ENCODE measurements at regions not wholly inside any gene's neighbourhood (a gene's known extent, or its start where the extent isn't known, plus 50 kb on each side); places are given as distances from the start of the nearest gene placed in this dataset.
A peak's percentile ranks its signal among the peaks of the same experiment; 100 is the strongest.

- no peaks in the 10 kb centered on the region for H3K27me3 Mint-ChIP-seq (ENCODE audit: unreplicated experiment)
- no peak overlapping the region for H3K4me3 Mint-ChIP-seq (ENCODE audit: unreplicated experiment)
- no peaks in the 10 kb centered on the region for H3K9me3 Mint-ChIP-seq (ENCODE audit: unreplicated experiment)
- H3K36me3 Mint-ChIP-seq (ENCODE audit: unreplicated experiment) = no peaks in the 10 kb centered on the region
- H3K4me1 Mint-ChIP-seq (ENCODE audit: low read depth, unreplicated experiment) = peaks cover 4% of the 10 kb centered on the region
- no peak overlapping the region for H3K27ac Mint-ChIP-seq (ENCODE audit: unreplicated experiment)
- DNase-seq = no peak
- TF ChIP-seq CTCF (IDR thresholded peaks at IDR 0.05; ENCODE audit: partially characterized antibody, unreplicated experiment) = no peak
These were observed 598.5 kb upstream of the ADAMTS5 start for GRCh38 chr21:27565364-27565763.

- no peak overlapping the region for H3K27ac Mint-ChIP-seq (ENCODE audit: unreplicated experiment)
- TF ChIP-seq CTCF (IDR thresholded peaks at IDR 0.05; ENCODE audit: partially characterized antibody, unreplicated experiment) = peak; percentile 69
- H3K4me1 Mint-ChIP-seq (ENCODE audit: low read depth, unreplicated experiment) = peaks cover 4% of the 10 kb centered on the region
- H3K27me3 Mint-ChIP-seq (ENCODE audit: unreplicated experiment) = no peaks in the 10 kb centered on the region
- H3K36me3 Mint-ChIP-seq (ENCODE audit: unreplicated experiment) = no peaks in the 10 kb centered on the region
- peak; percentile 41 for DNase-seq
- H3K4me3 Mint-ChIP-seq (ENCODE audit: unreplicated experiment) = no peak overlapping the region
- no peaks in the 10 kb centered on the region for H3K9me3 Mint-ChIP-seq (ENCODE audit: unreplicated experiment)
These were observed 597.9 kb upstream of the ADAMTS5 start for GRCh38 chr21:27564684-27565301.

GRCh38 chr21:27562303-27562702 is 595.4 kb upstream of the ADAMTS5 start:
- DNase-seq = no peak
- no peak for TF ChIP-seq CTCF (IDR thresholded peaks at IDR 0.05; ENCODE audit: partially characterized antibody, unreplicated experiment)
- Mint-ChIP-seq H3K36me3 (ENCODE audit: unreplicated experiment) (no peaks in the 10 kb centered on the region), H3K4me3 (ENCODE audit: unreplicated experiment) (no peak overlapping the region), H3K27ac (ENCODE audit: unreplicated experiment) (no peak overlapping the region), H3K27me3 (ENCODE audit: unreplicated experiment) (no peaks in the 10 kb centered on the region), H3K9me3 (ENCODE audit: unreplicated experiment) (peaks cover 2% of the 10 kb centered on the region), H3K4me1 (ENCODE audit: low read depth, unreplicated experiment) (peaks cover 4% of the 10 kb centered on the region)

- Mint-ChIP-seq H3K36me3 (ENCODE audit: unreplicated experiment) (no peaks in the 10 kb centered on the region), H3K27ac (ENCODE audit: unreplicated experiment) (no peak overlapping the region), H3K9me3 (ENCODE audit: unreplicated experiment) (peaks cover 2% of the 10 kb centered on the region), H3K27me3 (ENCODE audit: unreplicated experiment) (no peaks in the 10 kb centered on the region), H3K4me3 (ENCODE audit: unreplicated experiment) (no peak overlapping the region), H3K4me1 (ENCODE audit: low read depth, unreplicated experiment) (peaks cover 4% of the 10 kb centered on the region)
- TF ChIP-seq CTCF (IDR thresholded peaks at IDR 0.05; ENCODE audit: partially characterized antibody, unreplicated experiment) = no peak
- DNase-seq = no peak
These were observed 594.2 kb upstream of the ADAMTS5 start for GRCh38 chr21:27561116-27561515.

- Mint-ChIP-seq H3K9me3 (ENCODE audit: unreplicated experiment) (peaks cover 2% of the 10 kb centered on the region), H3K4me3 (ENCODE audit: unreplicated experiment) (no peak overlapping the region), H3K4me1 (ENCODE audit: low read depth, unreplicated experiment) (no peaks in the 10 kb centered on the region), H3K27me3 (ENCODE audit: unreplicated experiment) (no peaks in the 10 kb centered on the region), H3K36me3 (ENCODE audit: unreplicated experiment) (no peaks in the 10 kb centered on the region), H3K27ac (ENCODE audit: unreplicated experiment) (no peak overlapping the region)
- TF ChIP-seq CTCF (IDR thresholded peaks at IDR 0.05; ENCODE audit: partially characterized antibody, unreplicated experiment) = no peak
- no peak for DNase-seq
These were observed 590.5 kb upstream of the ADAMTS5 start for GRCh38 chr21:27557356-27557755.
